Neural progenitor cell (in vitro differentiated cells): ENCODE measurements at regions not wholly inside any gene's neighbourhood (a gene's known extent, or its start where the extent isn't known, plus 50 kb on each side); places are given as distances from the start of the nearest gene placed in this dataset.

Experiments used
- CTCF ChIP-seq: fragments of 200-600 bp; sonication (generic); IDR thresholded peaks from 2 replicates; pipeline ENCODE4 v1.5.1; 2017; ENCODE audit warnings: antibody characterized with exemption, mild to moderate bottlenecking
- EZH2phosphoT487 ChIP-seq: fragments of 200-600 bp; sonication (generic); IDR thresholded peaks from 2 replicates; pipeline ENCODE4 v1.6.1; 2017; ENCODE audit warnings: antibody characterized with exemption

GRCh38 chr2:66239655-66240054 lies 195.3 kb upstream of the MEIS1 start:
- no peak for TF ChIP-seq CTCF
- TF ChIP-seq EZH2phosphoT487 = no peak
